ENCODE measurements at regions not wholly inside any gene's neighbourhood (a gene's known extent, or its start where the extent isn't known, plus 50 kb on each side); places are given as distances from the start of the nearest gene placed in this dataset.

GRCh38 chr10:33126742-33127141 is 168.7 kb upstream of the ITGB1 start:
- no peak for DNase-seq

GRCh38 chr10:33125522-33126517 is 167.8 kb upstream of the ITGB1 start:
- peak; percentile 72 for DNase-seq

- DNase-seq: no peak
Measured at GRCh38 chr10:33125111-33125510, 167.1 kb upstream of the ITGB1 start.

GRCh38 chr10:33123680-33124079 is 165.7 kb upstream of the ITGB1 start:
- DNase-seq: no peak

- no peak for DNase-seq
Measured at GRCh38 chr10:33122014-33122809, 164.2 kb upstream of the ITGB1 start.

DNA sequence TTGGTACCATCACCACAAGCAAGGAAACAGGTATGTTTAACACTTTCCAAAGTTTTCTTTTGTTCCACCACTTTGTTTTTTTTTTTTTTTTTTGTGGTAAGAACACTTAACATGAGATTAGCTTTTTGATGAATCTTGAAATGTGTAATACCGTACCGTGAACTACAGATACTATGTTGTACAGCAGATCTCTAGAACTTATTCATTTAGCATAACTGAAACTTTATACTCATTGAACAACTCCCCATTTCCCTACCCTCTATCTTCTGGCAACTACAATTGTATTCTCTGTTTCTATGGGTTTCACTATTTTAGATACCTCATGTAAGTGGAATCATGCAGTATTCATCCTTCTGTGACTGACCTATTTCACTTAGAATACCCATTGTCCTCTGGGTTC is 162.7 kb upstream of the ITGB1 start:
- DNase-seq: no peak

DNA sequence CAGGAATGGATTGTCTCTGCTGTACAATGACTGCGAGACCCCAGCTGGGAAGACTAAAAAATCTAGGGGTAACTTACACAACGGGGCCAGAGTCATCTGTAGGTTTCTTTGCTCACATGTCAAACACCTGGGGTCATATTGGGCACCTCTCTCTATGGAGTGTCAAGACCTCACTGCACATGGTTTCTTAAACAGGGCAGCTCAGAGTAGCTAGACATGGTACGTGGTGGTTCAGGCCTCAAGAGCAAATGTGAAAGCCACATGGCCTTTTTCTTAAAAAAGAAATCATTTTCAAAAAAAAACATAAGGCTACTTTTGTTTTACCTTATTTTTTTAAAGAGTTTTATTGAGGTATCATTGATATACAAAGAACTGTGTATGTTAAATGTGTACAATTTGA is 162.2 kb upstream of the ITGB1 start:
- DNase-seq: no peak

GRCh38 chr10:33117816-33118215 is 159.8 kb upstream of the ITGB1 start:
- peak; percentile 84 for DNase-seq

GRCh38 chr10:33117230-33117629 is 159.2 kb upstream of the ITGB1 start:
- DNase-seq: no peak

GRCh38 chr10:33115738-33116719 is 158.0 kb upstream of the ITGB1 start:
- peak; percentile 70 for DNase-seq

DNA sequence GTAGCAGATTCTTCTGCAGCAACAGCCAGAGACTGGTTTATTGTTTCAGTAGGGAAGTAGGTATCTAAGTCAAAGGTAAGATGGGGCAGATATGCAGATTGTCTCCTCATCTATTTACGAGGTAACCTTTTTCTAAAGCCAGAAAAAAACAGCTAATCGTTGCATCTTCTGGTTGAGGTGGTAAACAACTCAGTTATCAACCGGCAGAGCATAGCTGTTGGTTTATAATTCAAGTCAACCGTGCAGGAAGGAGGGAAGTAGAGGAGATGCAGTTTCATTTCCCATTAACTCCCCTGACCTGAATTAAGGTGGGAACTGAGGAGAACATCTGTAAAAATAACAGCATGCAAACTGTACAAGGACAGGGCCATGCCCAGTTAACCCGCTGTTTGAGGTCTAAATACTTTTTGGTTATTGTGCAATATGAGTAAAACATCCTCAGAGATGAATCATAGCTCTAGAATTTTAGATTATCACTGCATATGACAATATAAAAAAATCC is 156.5 kb upstream of the ITGB1 start:
- DNase-seq: peak; percentile 68

- DNase-seq: no peak
Measured at GRCh38 chr10:33113466-33113865, 155.4 kb upstream of the ITGB1 start.

- DNase-seq: no peak
Measured at GRCh38 chr10:33112831-33113455, 154.9 kb upstream of the ITGB1 start.

DNA sequence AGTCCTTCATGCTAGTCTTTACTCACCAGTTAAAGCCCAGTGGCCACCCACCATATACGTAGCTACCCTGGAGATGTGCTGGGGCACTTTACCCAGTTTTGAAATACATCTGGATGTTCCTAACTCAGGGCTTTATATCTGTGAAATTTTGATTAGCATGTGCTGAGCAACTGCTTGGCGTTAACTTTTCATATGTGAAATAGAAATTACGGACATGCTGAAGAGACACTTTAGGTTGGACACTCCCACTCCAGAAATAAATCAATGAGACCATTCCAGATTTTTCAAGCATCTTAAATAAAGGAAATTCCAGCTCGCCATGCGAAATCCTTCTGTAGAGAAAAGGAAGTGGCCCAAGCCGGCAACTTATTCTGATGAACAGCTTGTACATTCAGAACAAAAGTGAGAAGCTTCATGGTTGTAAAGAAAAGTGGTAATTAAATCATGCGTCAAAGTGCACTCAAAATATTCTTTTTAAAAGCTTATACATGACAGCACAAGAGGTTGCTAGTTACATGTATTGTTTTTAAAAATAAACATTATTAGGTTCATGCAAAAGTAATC is 153.5 kb upstream of the ITGB1 start:
- no peak for DNase-seq

- peak; percentile 62 for DNase-seq
Measured at GRCh38 chr10:33109788-33110469, 151.9 kb upstream of the ITGB1 start.

GRCh38 chr10:33109384-33109783 is 151.4 kb upstream of the ITGB1 start:
- peak; percentile 38 for DNase-seq

DNA sequence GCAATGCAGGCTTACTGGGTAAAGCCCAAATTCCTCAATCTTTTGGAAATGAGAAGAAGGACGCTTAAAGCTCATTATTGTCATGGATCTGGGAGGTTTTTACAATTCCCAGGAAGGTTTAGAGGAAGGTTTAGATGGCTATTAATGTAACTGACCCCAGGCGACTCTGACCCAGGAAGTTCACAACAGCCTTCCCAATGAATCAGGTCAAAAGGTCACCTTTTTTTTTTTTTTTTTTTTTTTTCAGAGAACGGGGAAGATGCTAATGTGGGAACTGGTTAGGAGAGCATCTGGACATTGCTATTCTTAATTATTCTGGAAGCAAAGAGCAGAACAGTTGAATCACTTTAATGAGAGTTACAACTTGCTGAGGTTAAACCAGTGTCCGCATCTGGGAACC is 149.9 kb upstream of the ITGB1 start:
- no peak for DNase-seq

GRCh38 chr10:33106767-33107166 is 148.7 kb upstream of the ITGB1 start:
- DNase-seq: no peak

DNA sequence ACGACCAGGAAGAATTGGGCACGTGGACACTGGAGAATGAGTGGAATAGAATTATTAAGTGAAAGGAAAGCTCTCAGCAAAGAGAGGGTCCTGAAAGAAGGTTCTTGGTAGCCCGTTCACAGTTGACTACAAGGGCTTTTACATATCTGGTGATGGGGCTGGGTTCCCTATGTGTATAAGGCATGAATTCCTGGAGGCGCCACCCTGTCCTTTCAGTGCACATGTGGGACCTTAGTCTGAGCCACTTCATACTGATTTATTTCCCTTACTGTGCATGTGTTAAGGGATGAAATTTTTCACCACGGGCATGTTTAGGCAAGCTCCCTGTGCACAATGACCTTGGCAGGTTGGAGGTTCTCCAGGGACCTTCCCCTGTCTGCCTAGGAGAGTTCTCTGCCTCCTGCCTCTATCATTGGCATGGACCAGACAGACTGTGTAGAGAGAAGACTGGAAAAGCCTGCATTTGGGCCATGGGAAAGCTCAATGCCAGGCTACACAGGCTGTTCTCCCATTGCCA is 145.9 kb upstream of the ITGB1 start:
- no peak for DNase-seq

DNA sequence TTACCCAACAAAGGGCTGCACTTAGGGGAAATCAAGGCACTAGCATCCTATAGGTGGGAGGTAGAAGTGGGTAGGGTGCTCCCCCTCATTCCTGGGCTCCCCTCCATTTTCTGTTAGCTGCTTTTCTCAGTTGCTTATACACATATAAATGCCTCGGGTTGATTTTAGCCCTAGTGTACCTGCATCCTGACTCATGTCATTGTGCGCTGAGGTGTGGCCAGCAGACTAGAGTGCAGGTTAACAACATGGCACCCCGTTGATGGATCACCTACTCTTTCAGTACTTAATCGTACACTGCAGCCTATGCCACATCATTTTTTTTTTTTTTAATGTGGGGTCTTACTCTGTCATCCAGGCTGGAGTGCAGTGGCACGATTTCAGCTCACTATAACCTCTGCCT is 144.0 kb upstream of the ITGB1 start:
- no peak for DNase-seq

DNA sequence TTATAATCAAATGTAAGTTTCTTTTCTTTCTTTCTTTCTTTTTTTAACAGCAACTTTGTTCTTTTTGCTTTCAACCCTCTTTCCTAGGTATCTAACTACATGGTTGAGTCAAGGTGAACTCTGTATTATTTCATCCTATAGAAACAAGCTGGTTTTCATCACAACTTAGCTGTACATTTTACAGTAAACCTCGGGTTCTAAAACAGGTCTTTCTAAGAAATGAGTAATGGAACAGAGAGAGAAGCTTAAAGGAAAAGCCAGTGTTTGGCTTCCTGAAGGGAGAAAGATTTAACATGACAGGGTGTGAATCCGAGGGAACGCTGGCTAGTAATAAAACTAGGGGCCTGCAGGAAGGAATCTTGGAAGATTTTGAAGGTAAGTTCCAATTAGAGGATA is 143.4 kb upstream of the ITGB1 start:
- DNase-seq: no peak

All from CD4-positive, alpha-beta T cell treated with Interleukin-12 subunit alpha and Interleukin-12 subunit beta, for 1 hour (primary cell).